ENCODE measurements at regions not wholly inside any gene's neighbourhood (a gene's known extent, or its start where the extent isn't known, plus 50 kb on each side); places are given as distances from the start of the nearest gene placed in this dataset.
"Not testable (repeated sequence)": the region's sequence is repeated elsewhere in the genome, so short reads cannot be mapped to it uniquely, and the experiment has no call there.

DNA sequence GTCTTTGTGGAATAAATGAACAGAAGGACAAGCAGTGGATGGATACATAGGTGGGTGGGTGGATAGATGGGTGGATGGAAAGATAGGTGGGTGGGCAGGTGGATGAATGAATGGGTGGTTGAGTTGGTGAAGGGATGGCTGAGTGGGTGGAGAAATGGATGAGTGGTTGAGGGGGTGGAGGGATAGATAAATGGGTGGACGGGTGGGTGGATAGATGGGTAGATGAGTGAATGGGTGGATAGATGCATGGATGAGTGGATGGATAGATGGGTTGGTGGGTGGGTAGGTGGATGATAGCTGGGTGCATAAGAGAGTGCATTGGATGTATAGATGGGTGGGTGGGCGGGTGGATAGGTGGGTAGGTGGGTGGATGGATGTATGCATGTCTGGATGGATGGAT is 63.5 kb downstream of the UNC93B1 start:
- not testable (repeated sequence) for DNase-seq

DNA sequence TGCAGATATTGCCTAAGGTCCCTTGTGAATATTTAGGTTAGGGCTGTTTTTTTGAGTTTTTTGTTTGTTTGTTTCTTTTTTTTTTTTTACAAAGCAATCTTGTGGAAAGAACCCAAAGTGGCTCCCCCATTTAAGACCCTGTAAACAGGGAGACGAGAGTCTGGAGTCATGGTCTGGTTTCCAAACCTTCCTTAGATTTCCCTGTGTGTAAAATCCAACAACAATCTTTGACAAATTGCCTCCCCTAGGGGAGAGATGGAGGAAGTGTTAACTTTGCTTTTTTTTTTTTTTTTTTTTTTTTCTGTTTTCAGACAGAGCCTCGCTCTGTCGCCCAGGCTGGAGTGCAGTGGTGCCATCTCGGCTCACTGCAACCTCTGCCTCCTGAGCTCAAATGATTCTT is 64.9 kb downstream of the UNC93B1 start:
- DNase-seq: not testable (repeated sequence)

- not testable (repeated sequence) for DNase-seq
Observed at GRCh38 chr11:67938371-67938770, 65.5 kb downstream of the UNC93B1 start.

DNA sequence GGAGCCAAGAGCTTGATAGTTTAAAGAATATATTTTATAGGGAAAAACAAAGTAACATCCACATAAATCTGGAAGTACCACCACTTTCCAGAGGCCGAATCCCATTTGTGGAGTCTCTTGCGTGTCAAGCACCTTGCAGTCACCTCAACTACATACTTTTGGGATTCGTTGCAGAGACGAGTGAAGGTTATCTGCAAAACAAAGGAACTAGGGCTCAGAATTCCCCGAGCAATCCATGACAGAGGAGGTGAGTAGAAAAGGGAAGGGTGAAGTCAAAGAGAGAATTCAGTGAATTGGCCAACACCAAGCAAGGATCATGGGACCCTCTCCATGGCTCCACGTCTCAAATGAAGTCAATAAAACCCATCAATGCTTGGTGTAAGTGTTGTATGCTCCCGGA is 80.3 kb downstream of the UNC93B1 start:
- DNase-seq: not testable (repeated sequence)

DNA sequence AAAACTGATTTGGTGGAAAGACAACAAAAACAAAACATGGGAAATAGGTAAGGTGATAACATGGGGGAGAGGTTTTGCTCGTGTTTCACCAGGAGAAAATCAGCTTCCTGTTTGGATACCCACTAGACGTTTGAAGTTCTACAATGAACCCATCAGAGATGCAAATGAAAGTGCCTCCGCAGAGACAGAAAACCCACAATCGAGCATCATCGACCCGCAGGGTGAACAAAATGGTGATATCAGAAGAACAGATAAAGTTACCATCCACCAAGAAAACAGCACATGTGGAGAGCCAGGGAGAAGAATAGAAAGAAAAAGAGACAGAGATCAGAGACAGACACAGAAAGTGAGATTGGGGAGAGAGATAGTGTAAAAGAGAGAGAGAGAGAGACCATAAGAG is 83.4 kb downstream of the UNC93B1 start:
- not testable (repeated sequence) for DNase-seq

GRCh38 chr11:67912184-67912583 is 91.7 kb downstream of the UNC93B1 start:
- DNase-seq: not testable (repeated sequence)

- DNase-seq: not testable (repeated sequence)
Observed at GRCh38 chr11:67911211-67911610, 92.7 kb downstream of the UNC93B1 start.

- DNase-seq: not testable (repeated sequence)
Observed at GRCh38 chr11:67910803-67911202, 93.1 kb downstream of the UNC93B1 start.

GRCh38 chr11:67906969-67907368 is 96.9 kb downstream of the UNC93B1 start:
- DNase-seq: not testable (repeated sequence)

DNA sequence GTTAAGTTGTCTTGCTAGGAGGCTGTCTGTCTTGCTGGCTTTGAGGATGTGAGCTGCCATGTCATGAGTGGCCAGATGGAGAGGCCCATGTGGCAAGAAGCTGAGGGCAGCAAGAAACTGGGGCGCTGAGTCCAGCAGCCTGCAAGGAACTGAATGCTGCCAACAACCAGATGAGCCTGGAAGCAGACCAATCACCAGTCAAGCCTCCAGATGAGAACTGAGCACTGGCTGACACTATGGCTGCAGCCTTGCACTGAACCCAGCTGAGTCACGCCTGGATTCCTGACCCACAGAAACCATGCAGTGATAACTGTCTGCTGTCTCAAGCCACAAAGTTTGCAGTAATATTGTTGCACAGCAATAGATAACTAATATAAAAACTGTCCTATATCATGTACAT is 104.4 kb downstream of the UNC93B1 start:
- DNase-seq: not testable (repeated sequence)

GRCh38 chr11:67893487-67893886 is 110.4 kb downstream of the UNC93B1 start:
- not testable (repeated sequence) for DNase-seq

GRCh38 chr11:67889646-67890045 is 114.3 kb downstream of the UNC93B1 start:
- DNase-seq: not testable (repeated sequence)

DNA sequence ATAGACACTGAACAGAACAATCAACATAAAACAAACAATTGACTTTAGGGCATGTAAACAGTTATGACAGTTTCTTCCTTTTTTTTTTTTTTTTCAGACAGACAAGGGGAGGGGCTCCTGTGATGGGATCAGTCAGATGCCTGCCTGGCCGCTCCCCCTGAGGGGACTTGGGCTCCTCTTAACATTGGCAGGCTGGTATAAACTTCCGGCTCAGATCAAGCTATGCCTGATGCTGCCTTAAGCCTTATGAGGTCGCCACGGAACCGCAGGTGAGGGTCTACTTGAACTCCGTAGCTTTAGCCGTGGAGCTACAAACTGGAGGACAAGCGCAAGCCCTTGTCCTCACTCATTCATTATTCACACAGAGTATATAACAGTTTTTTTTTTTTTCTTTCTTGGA is 115.8 kb downstream of the UNC93B1 start:
- not testable (repeated sequence) for DNase-seq

DNA sequence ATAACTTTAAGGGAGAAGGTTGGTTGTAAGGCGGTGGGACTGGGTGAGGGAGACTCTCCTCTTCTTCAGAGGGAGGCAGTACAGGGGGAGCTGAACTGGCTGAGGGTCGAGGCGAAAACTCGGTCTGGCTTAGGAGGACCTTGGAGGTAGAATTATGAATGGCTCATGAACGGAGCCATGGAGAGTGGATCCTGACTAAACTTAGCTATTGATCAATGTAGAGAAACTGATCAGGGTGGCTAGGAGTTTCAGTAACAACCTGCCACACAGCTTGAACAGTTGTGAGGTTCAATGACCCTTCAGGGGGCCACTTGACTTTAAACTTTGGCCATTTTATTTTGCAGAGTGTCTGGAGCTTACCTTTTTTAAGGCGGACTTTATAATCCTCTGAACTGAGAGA is 117.2 kb downstream of the UNC93B1 start:
- DNase-seq: not testable (repeated sequence)

- DNase-seq: not testable (repeated sequence)
Observed at GRCh38 chr11:67886207-67886606, 117.7 kb downstream of the UNC93B1 start.

GRCh38 chr11:67885574-67885973 is 118.3 kb downstream of the UNC93B1 start:
- not testable (repeated sequence) for DNase-seq

DNA sequence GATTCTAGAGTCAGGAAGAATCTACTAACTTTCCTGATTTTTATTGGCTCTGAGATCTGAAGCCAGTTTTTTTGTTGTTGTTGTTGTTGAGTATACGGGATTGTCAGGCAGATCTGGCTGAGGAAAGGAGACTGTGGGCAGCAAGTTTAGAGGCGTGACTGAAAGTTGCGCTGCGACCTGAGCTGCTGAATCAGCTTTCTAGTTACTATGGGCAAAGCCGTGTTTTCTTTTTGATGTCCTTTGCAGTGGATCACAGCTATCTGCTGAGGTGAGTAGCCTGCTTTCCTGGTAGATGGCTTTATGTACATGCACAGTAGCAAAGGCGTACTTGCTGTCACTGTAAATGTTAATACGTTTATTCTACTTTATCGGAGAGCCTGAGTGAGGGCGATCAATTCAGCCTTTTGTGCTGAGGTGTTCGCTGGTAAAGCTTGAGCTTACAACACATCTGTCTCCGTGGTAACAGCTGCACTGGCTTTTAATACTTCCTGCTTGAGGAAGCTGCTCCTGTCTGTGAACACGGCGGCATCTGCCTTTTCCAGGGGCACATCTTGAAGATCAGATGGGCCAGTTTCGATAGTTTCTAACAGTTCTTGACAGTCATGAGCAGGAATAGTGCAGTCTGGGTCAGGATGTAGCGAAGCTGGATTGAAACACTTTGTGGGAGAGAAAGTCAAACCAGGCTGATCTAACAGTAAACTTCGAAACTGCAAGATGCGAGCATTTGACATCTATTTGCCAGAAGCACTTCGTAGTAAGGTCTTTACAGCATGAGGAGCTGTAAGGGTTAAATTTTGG is 118.9 kb downstream of the UNC93B1 start:
- not testable (repeated sequence) for DNase-seq

DNA sequence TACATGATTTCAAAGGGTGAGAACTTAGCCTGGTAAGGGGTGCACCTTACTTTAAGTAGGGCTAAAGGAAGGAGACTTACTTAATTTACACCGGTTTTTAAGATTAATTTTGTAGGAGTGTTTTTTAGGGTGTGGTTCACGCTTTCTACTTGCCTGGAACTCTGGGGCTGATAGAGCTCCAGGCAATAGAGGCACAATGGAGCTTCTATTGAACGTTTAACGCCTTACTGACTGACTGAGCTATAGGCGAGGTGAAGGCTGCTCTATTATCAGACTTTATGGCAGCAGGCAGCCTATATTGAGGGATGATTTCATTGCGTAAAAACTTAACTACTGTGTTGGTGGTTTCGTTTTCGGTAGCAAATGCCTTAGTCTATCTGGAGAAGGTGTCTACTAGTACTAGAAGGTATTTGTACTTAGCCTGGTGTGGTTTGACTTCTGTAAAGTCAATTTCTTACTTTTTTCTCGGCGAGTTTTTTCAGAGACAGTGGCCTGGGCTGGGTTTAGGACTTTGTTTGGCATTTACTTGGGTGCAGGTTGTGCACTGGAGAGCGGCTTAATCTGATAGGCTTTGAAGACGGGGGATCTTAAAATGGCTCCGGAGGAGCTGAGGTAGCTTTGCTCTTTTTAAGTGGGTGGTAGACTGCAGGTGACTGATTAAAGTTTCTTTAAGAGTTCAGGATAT is 119.7 kb downstream of the UNC93B1 start:
- DNase-seq: not testable (repeated sequence)

DNA sequence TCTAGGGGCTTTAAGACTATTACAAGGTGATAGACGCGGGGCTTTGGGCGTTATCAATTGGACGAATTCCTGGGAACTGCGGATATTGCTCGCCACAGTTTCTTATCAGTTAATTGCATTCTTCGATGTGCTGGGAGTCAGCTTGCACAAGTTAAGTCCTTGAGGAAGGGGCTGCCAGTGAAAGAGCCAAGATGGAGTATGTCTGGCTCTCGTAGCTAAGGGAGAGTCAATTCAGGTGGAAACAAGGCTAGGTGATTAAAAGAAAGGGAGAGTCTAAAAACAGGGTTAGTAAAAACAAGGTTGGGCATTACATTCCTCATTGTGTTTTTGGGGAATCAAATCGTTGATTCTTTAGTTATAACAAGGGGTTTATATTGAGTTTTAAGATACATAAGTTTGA is 121.6 kb downstream of the UNC93B1 start:
- DNase-seq: not testable (repeated sequence)

GRCh38 chr11:67881836-67882235 is 122.1 kb downstream of the UNC93B1 start:
- not testable (repeated sequence) for DNase-seq

DNA sequence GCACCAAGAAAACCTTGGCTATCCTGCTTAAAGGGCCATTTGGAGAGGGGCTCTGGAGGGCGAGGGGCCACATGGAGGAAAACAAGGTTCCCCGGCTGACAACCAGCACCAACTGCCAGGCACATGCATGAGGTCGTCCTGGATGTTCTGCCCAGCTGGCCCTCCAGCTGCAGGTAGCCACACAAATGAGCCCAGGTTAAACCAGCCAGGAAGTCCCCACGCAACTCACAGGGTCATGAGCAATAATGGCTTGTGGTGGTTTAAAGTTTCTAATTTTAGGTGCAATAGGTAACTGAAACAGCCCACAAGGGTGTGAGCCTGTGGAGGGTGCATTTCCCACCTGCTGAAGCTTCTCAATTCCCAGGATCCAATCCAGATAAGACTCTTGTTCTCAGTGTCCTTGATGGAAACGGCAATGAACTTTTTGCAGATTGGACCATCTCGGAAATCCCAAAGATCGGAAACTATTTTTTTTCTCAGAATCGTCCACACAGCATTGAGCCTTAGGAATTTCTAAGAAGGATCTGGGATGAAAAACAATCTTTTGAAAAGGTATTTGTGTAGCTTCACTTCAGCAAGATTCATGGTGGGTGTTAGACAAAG is 123.2 kb downstream of the UNC93B1 start:
- DNase-seq: not testable (repeated sequence)

- DNase-seq: not testable (repeated sequence)
Observed at GRCh38 chr11:67878666-67879065, 125.2 kb downstream of the UNC93B1 start.

DNA sequence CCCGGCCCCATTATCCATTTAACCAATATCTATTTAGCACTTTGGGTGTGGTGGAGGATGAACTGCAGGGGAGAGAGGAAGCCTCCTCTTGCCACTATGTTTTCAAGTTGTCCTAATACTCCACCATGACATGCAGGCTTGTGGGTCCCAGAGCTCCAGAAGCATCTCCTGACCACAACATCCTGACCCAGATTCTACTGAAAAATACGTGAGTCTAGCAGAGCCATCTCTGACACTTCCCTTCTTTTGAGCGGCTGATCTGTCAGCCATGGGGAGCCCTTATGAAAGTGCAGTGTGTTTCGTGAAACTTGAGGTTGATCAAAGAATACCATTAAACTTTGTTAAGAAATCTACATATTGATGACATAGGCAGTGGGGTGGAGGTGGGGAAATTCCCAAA is 126.6 kb downstream of the UNC93B1 start:
- not testable (repeated sequence) for DNase-seq

DNA sequence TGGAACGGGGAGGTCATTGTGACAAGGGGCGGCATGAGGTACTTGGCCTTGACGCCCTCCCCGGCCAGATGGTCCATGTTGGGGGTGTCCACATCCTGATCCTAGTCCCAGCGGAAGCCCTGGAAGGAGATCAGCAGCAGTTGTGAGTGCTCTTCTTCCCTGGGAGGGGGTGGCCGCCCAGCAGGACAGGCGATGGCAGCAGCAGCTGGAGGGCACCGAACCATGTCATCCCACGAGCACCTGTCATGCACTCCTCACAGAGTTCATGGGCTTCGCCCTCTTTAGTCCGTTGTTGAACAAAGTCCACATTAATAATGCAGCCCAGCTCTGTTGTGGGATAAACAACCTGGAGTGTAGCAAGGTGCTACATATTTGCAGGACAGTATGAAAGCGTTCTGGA is 130.7 kb downstream of the UNC93B1 start:
- not testable (repeated sequence) for DNase-seq

All from bone marrow (tissue), 2 donors.